SU-DHL-6 (cell line): ENCODE measurements at regions not wholly inside any gene's neighbourhood (a gene's known extent, or its start where the extent isn't known, plus 50 kb on each side); places are given as distances from the start of the nearest gene placed in this dataset.

Source experiments
- CTCF ChIP-seq: fragments of 200-600 bp; sonication (generic); IDR thresholded peaks from one replicate; pipeline ENCODE4 v1.5.1; 2017; ENCODE audit warnings: antibody characterized with exemption, mild to moderate bottlenecking, low read length, moderate library complexity; ENCODE audit not compliant: insufficient read depth, poor library complexity, severe bottlenecking
- EZH2phosphoT487 ChIP-seq: fragments of 200-600 bp; sonication (generic), shearing (Covaris generic); conservative IDR thresholded peaks from 2 replicates; pipeline ENCODE4 v1.6.1; 2018; ENCODE audit warnings: mild to moderate bottlenecking, antibody characterized with exemption, low read length, moderate library complexity, mixed read lengths

GRCh38 chr4:123770884-123771283, 374.3 kb downstream of the SPRY1 start:
- TF ChIP-seq CTCF (no peak), EZH2phosphoT487 (no peak)
